Inferior parietal cortex (tissue), 1 donor: ENCODE measurements at regions not wholly inside any gene's neighbourhood (a gene's known extent, or its start where the extent isn't known, plus 50 kb on each side); places are given as distances from the start of the nearest gene placed in this dataset.
"Not testable (repeated sequence)": the region's sequence is repeated elsewhere in the genome, so short reads cannot be mapped to it uniquely, and the experiment has no call there.

ENCODE experiments used
- DNase-seq: peaks from one replicate; pipeline ENCODE4 v3.0.0-alpha.2; 2016; ENCODE audit errors: extremely low spot score

- no peak for DNase-seq
Measured at GRCh38 chr15:66864871-66865281, 162.8 kb downstream of the SMAD6 start.

GRCh38 chr15:66865622-66866611 is 163.9 kb downstream of the SMAD6 start:
- no peak for DNase-seq

- no peak for DNase-seq
Measured at GRCh38 chr15:66866656-66867055, 164.6 kb downstream of the SMAD6 start.

GRCh38 chr15:66868918-66869317 is 166.9 kb downstream of the SMAD6 start:
- peak; percentile 6 for DNase-seq

- DNase-seq, result no peak
Measured at GRCh38 chr15:66870880-66871388, 168.9 kb downstream of the SMAD6 start.

GRCh38 chr15:66872405-66872804 is 170.4 kb downstream of the SMAD6 start:
- no peak for DNase-seq

- not testable (repeated sequence) for DNase-seq
Measured at GRCh38 chr15:66873331-66873730, 171.3 kb downstream of the SMAD6 start.

- no peak for DNase-seq
Measured at GRCh38 chr15:66873856-66874255, 171.8 kb downstream of the SMAD6 start.

GRCh38 chr15:66875588-66876420 is 173.8 kb downstream of the SMAD6 start:
- no peak for DNase-seq

- DNase-seq, result no peak
Measured at GRCh38 chr15:66876421-66876730, 174.3 kb downstream of the SMAD6 start.

GRCh38 chr15:66876731-66877476 is 174.9 kb downstream of the SMAD6 start:
- DNase-seq, result no peak

- no peak for DNase-seq
Measured at GRCh38 chr15:66877477-66878271, 175.6 kb downstream of the SMAD6 start.

GRCh38 chr15:66878761-66879160 is 176.7 kb downstream of the SMAD6 start:
- DNase-seq, result no peak

GRCh38 chr15:66879531-66880368 is 177.7 kb downstream of the SMAD6 start:
- DNase-seq, result no peak

GRCh38 chr15:66880380-66881155 is 178.5 kb downstream of the SMAD6 start:
- DNase-seq, result no peak

- no peak for DNase-seq
Measured at GRCh38 chr15:66881173-66881905, 179.3 kb downstream of the SMAD6 start.

GRCh38 chr15:66882251-66883020 is 180.4 kb downstream of the SMAD6 start:
- peak; percentile 22 for DNase-seq
